Naive thymus-derived CD4-positive, alpha-beta T cell (primary cell): ENCODE measurements at regions not wholly inside any gene's neighbourhood (a gene's known extent, or its start where the extent isn't known, plus 50 kb on each side); places are given as distances from the start of the nearest gene placed in this dataset.
"Not testable (repeated sequence)": the region's sequence is repeated elsewhere in the genome, so short reads cannot be mapped to it uniquely, and the experiment has no call there.

ENCODE experiments used
- ATAC-seq: fragments of 150-1000 bp; cut with Tn5 transposase; 2 replicates; pipeline ENCODE4 v1.10.0; 2021; ENCODE audit warnings: mild to moderate bottlenecking, moderate library complexity
- CTCF ChIA-PET: fragments of 350-600 bp; sonication (Branson Sonifier 250); formaldehyde crosslinking; loops from one replicate; lab custom pipeline; 2021; ENCODE audit warnings: antibody characterized with exemption; lab: Charles Lee
- POLR2A ChIA-PET: fragments of 350-600 bp; sonication (Branson Sonifier 250); formaldehyde crosslinking; loops from one replicate; lab custom pipeline; 2021; ENCODE audit warnings: antibody characterized with exemption, inconsistent platforms; lab: Charles Lee
- DNase-seq, 9 donors: peaks; one replicate each; pipeline versions ENCODE4 v3.0.0 to v3.0.0-alpha.2; 2020 to 2022; ENCODE audit warnings: mixed read lengths in 1 of 9
- H3K27ac ChIP-seq: one replicate; pipeline ENCODE4 v1.7.0; 2013; ENCODE audit warnings: mild to moderate bottlenecking, low read depth, low read length, moderate library complexity
- H3K27me3 ChIP-seq, 2 donors: one replicate each; pipeline ENCODE4 v1.7.0; 2013; ENCODE audit warnings: low read length in 2 of 2, mild to moderate bottlenecking in 2 of 2, moderate library complexity in 2 of 2; ENCODE audit not compliant: control insufficient read depth in 2 of 2, insufficient read depth in 2 of 2
- H3K36me3 ChIP-seq, 3 experiments: 1 replicate in 2 of 3; 2 replicates in 1 of 3; pipeline ENCODE4 v1.7.0; 2013; ENCODE audit warnings: low read length in 3 of 3, mild to moderate bottlenecking in 3 of 3, moderate library complexity in 1 of 3; ENCODE audit not compliant: insufficient read depth in 3 of 3, control insufficient read depth in 2 of 3
- H3K4me1 ChIP-seq, 2 donors: one replicate each; pipeline ENCODE4 v1.7.0; 2013; ENCODE audit warnings: low read length in 2 of 2, mild to moderate bottlenecking in 2 of 2, moderate library complexity in 1 of 2; ENCODE audit not compliant: control insufficient read depth in 2 of 2, insufficient read depth in 2 of 2
- H3K4me3 ChIP-seq: 2 replicates; pipeline ENCODE4 v1.7.0; 2013; ENCODE audit warnings: mild to moderate bottlenecking, low read length
- H3K9me3 ChIP-seq, 3 experiments: 1 replicate in 2 of 3; 2 replicates in 1 of 3; pipeline ENCODE4 v1.7.0; 2013; ENCODE audit warnings: low read length in 3 of 3; ENCODE audit not compliant: control insufficient read depth in 2 of 3
- H3K27ac Mint-ChIP-seq, 9 donors: one replicate each; pipeline ENCODE4 v1.8.0; 2020 to 2022; ENCODE audit warnings: mixed read lengths in 9 of 9, mild to moderate bottlenecking in 8 of 9, moderate library complexity in 5 of 9, inconsistent platforms in 2 of 9
- H3K27me3 Mint-ChIP-seq, 5 donors: one replicate each; pipeline ENCODE4 v1.8.0; 2021 to 2022; ENCODE audit warnings: mixed read lengths in 5 of 5, mild to moderate bottlenecking in 1 of 5
- H3K36me3 Mint-ChIP-seq, 5 donors: one replicate each; pipeline ENCODE4 v1.8.0; 2020 to 2022; ENCODE audit warnings: mixed read lengths in 5 of 5, mild to moderate bottlenecking in 3 of 5, inconsistent platforms in 1 of 5
- H3K4me1 Mint-ChIP-seq, 7 donors: one replicate each; pipeline ENCODE4 v1.8.0; 2020 to 2022; ENCODE audit warnings: mixed read lengths in 7 of 7, mild to moderate bottlenecking in 3 of 7, inconsistent platforms in 1 of 7
- H3K4me3 Mint-ChIP-seq, 10 donors: one replicate each; pipeline ENCODE4 v1.8.0; 2020 to 2022; ENCODE audit warnings: mild to moderate bottlenecking in 10 of 10, mixed read lengths in 10 of 10, moderate library complexity in 6 of 10, inconsistent platforms in 2 of 10
- H3K9me3 Mint-ChIP-seq, 11 donors: one replicate each; pipeline ENCODE4 v1.8.0; 2020 to 2022; ENCODE audit warnings: mixed read lengths in 11 of 11, mild to moderate bottlenecking in 4 of 11, inconsistent platforms in 1 of 11, moderate library complexity in 1 of 11
- intact Hi-C, 2 donors: fragments of 100-400 bp; cut with micrococcal nuclease; formaldehyde crosslinking; loops; one replicate each; pipeline ENCODE4 v1.15.1; 2023

DNA sequence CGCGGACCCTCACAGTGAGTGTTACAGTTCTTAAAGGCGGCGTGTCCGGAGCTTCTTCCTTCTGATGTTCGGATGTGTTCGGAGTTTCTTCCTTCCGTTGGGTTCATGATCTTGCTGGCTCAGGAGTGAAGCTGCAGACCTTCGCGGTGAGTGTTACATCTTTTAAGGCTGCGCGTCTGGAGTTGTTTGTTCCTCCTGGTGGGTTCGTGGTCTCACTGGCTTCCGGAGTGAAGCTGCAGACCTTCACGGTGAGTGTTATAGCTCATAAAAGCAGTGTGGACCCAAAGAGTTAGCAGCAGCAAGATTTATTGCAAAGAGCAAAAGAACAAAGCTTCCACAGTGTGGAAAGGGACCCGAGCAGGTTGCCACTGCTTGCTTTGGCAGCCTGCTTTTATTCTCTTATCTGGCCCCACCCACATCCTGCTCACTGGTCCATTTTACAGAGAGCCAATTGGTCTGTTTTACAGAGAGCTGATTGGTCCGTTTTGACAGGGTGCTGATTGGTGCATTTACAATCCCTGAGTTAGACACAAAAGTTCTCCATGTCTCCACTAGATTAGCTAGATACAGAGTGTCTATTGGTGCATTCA, 168.3 kb upstream of the ARSJ start:
- H3K4me1 ChIP-seq, H3K36me3 ChIP-seq, H3K4me3 ChIP-seq, intact Hi-C loops, H3K36me3 Mint-ChIP-seq, H3K9me3 Mint-ChIP-seq, ATAC-seq, H3K27me3 ChIP-seq, H3K27ac ChIP-seq, H3K9me3 ChIP-seq, CTCF ChIA-PET, POLR2A ChIA-PET: not testable (repeated sequence)
- peaks cover 0 to 16% (median 12%) of the 10 kb centered on the region in 7 donors for H3K4me1 Mint-ChIP-seq
- peak in 7 of 9 donors; percentile 7 to 35 (median 31) for DNase-seq
- peaks cover 0 to 23% (median 8%) of the 10 kb centered on the region in 5 donors for H3K27me3 Mint-ChIP-seq
- H3K4me3 Mint-ChIP-seq, result peak overlapping the region; percentile 69 to 91 (median 86)
- H3K27ac Mint-ChIP-seq, result peak overlapping the region in 8 of 9 donors; percentile 27 to 94 (median 72)

DNA sequence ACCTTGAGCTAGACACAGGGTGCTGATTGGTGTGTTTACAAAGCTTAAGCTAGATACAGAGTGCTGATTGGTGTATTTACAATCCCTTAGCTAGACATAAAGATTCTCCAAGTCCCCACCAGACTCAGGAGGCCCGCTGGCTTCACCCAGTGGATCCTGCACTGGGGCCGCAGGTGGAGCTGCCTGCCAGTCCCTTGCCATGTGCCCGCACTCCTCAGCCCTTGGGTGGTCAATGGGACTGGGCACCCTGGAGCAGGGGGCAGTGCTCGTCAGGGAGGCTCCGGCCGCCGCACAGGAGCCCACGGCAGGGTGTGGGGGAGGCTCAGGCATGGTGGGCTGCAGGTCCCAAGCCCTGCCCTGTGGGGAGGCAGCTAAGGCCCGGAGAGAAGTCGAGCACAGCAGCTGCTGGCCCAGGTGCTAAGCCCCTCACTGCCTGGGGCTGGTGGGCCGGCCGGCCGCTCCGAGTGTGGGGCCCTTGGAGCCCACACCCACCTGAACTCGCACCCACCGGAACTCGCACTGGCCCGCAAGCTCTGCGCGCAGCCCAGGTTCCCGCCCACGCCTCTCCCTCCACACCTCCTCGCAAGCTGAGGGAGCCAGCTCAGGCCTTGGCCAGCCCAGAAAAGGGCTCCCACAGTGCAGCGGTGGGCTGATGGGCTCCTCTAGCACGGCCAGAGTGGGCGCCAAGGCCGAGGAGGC, 169.1 kb upstream of the ARSJ start:
- peaks cover 0 to 17% (median 8%) of the 10 kb centered on the region in 5 donors for H3K27me3 Mint-ChIP-seq
- intact Hi-C loops, H3K4me3 Mint-ChIP-seq: not testable (repeated sequence)

DNA sequence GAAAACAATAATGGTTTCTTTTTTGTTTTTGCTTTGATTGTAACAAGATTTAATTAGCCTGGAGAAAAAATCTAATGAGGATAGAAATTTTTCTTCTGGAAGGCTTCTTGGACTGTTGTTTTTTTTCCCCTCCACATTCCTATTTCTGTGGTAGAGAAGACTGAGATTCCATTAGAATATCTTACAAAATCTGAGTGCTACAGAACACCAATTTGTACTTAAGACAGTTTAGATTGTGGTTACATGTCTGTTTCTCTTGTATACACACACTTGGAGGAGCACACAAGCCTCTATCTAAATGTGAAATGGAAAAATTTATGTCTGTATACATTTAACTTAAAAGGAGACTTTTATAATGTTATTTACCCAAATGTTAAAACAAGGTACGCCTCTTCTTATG, 176.9 kb upstream of the ARSJ start:
- peaks cover 0 to 2% (median 0%) of the 10 kb centered on the region in 11 donors for H3K9me3 Mint-ChIP-seq
- Histone ChIP-seq H3K27me3 (no peaks in the 10 kb centered on the region), H3K9me3 (no peaks in the 10 kb centered on the region), H3K27ac (no peak overlapping the region), H3K36me3 (no peaks in the 10 kb centered on the region), H3K4me1 (no peaks in the 10 kb centered on the region), H3K4me3 (no peak overlapping the region)
- no peak overlapping the region for H3K27ac Mint-ChIP-seq
- no peak overlapping the region for H3K4me3 Mint-ChIP-seq
- no peaks in the 10 kb centered on the region for H3K4me1 Mint-ChIP-seq
- H3K27me3 Mint-ChIP-seq, result peaks cover 0 to 6% (median 0%) of the 10 kb centered on the region in 5 donors
- H3K36me3 Mint-ChIP-seq, result no peaks in the 10 kb centered on the region
- no peak for ATAC-seq
- no peak for DNase-seq
- ChIA-PET POLR2A (no interaction called here), CTCF (no interaction called here)
- intact Hi-C loops, result no loop called here

More for the DNA sequence above, 169.1 kb upstream of the ARSJ start:
- POLR2A ChIA-PET, ATAC-seq, H3K9me3 ChIP-seq, H3K27ac Mint-ChIP-seq, H3K4me1 ChIP-seq, H3K36me3 ChIP-seq, H3K27ac ChIP-seq, H3K4me3 ChIP-seq, H3K36me3 Mint-ChIP-seq, H3K9me3 Mint-ChIP-seq, CTCF ChIA-PET, H3K27me3 ChIP-seq: not testable (repeated sequence)
- peaks cover 0 to 16% (median 12%) of the 10 kb centered on the region in 7 donors for H3K4me1 Mint-ChIP-seq
- DNase-seq, result peak in 1 of 9 donors; percentile 10

DNA sequence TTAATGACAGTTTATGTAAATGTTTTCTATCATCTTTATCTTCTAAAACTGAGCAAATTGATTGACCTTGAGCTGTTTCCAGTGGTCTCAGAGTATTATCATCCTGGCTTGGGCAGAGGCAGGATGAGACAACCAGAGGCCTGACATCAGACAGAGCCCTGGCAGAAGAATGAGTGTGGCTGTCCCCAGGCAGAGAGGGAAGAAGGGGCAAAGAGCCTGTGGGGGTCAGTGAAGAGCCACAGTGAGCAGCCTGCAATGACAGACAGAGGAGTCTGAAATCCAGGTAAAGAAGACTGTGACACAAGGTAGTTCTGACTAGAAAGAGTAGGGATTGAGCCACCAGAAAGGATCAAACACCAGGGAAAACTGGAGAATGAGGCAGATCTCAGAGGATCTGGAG, 182.4 kb upstream of the ARSJ start:
- Mint-ChIP-seq H3K9me3 (peaks cover 0 to 7% (median 0%) of the 10 kb centered on the region in 11 donors), H3K4me1 (no peaks in the 10 kb centered on the region), H3K27me3 (peaks cover 0 to 6% (median 0%) of the 10 kb centered on the region in 5 donors), H3K4me3 (no peak overlapping the region), H3K36me3 (no peaks in the 10 kb centered on the region), H3K27ac (no peak overlapping the region)
- H3K27ac ChIP-seq, result no peak overlapping the region
- no peak for DNase-seq
- POLR2A ChIA-PET, result no interaction called here
- H3K36me3 ChIP-seq, result no peaks in the 10 kb centered on the region
- CTCF ChIA-PET, result no interaction called here
- no peaks in the 10 kb centered on the region for H3K27me3 ChIP-seq
- no peaks in the 10 kb centered on the region for H3K4me1 ChIP-seq
- ATAC-seq, result no peak
- no peak overlapping the region for H3K4me3 ChIP-seq
- H3K9me3 ChIP-seq, result no peaks in the 10 kb centered on the region
- intact Hi-C loops, result no loop called here

DNA sequence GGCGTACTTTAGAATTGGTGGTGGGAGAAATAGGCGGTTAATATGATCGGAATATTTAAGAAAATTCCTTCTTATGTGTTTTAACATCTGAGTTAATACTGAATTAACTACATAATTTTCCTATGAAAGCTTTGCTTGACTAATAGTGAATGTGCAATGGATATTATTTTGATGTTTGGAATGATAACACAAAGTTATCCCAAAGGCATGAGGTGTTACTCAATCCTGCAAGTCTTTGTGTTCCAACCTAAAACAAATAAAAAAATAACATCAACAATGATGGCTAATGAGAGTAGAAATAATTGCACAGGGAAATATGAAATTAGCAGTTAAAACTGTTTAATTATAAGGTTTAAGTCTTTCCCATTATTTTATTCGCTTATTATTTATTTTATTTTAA, 183.6 kb upstream of the ARSJ start:
- DNase-seq (no peak), ATAC-seq (no peak)
- Mint-ChIP-seq H3K27ac (no peak overlapping the region), H3K36me3 (no peaks in the 10 kb centered on the region), H3K4me1 (no peaks in the 10 kb centered on the region), H3K4me3 (no peak overlapping the region), H3K27me3 (peaks cover 0 to 6% (median 0%) of the 10 kb centered on the region in 5 donors), H3K9me3 (peaks cover 0 to 7% (median 0%) of the 10 kb centered on the region in 11 donors)
- Histone ChIP-seq H3K27me3 (no peaks in the 10 kb centered on the region), H3K27ac (no peak overlapping the region), H3K36me3 (no peaks in the 10 kb centered on the region), H3K4me3 (no peak overlapping the region), H3K4me1 (no peaks in the 10 kb centered on the region), H3K9me3 (no peaks in the 10 kb centered on the region)
- ChIA-PET POLR2A (no interaction called here), CTCF (no interaction called here)
- intact Hi-C loops, result no loop called here

DNA sequence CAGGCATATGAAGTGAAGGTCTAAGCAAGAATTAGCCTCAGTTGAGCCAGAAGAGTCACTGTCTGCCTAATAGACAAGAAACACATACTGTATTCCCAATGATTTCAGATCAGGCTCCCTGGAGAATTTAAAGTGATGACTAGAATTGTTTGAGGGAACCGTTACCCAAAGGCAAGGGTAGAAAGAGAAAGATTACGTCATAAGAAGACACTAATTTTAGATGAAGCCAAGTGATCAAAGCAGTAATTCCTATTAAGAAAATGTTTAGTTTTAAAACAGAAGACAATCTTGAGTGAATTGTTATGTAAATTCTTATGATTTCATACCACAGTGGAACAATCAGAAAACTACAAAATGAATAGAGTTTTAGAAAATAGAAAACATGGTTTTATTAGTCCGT, 194.5 kb upstream of the ARSJ start:
- ChIA-PET CTCF (no interaction called here), POLR2A (no interaction called here)
- Mint-ChIP-seq H3K36me3 (peaks cover 0 to 6% (median 0%) of the 10 kb centered on the region in 5 donors), H3K4me3 (no peak overlapping the region), H3K4me1 (no peaks in the 10 kb centered on the region), H3K27ac (no peak overlapping the region), H3K27me3 (peaks cover 0 to 10% (median 8%) of the 10 kb centered on the region in 5 donors), H3K9me3 (peaks cover 0 to 5% (median 0%) of the 10 kb centered on the region in 11 donors)
- no peak for ATAC-seq
- Histone ChIP-seq H3K9me3 (no peaks in the 10 kb centered on the region), H3K36me3 (no peaks in the 10 kb centered on the region), H3K4me1 (no peaks in the 10 kb centered on the region), H3K27ac (no peak overlapping the region), H3K4me3 (no peak overlapping the region), H3K27me3 (no peaks in the 10 kb centered on the region)
- DNase-seq, result no peak
- intact Hi-C loops, result no loop called here

DNA sequence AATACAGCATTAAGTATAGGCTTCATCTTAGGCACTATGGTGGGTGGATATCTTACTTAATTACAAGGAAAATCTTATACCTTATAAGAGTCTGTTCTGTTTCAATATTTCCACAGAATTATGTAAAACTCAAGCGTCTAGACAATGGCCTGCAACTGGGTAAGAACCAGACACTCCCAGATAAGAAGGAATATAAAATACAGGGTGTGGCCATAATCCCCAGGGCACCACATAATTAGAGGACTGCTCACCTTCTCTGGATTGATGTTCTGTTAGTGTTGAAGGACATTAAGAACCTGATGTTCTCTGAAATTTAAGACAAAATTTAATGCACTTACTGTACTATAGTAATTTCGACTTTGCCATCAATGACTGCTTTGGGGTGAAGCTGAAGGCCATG, 198.2 kb upstream of the ARSJ start:
- Mint-ChIP-seq H3K9me3 (peaks cover 0 to 10% (median 6%) of the 10 kb centered on the region in 11 donors), H3K4me1 (no peaks in the 10 kb centered on the region), H3K4me3 (no peak overlapping the region), H3K27ac (no peak overlapping the region), H3K27me3 (peaks cover 0 to 12% (median 2%) of the 10 kb centered on the region in 5 donors), H3K36me3 (peaks cover 0 to 10% (median 0%) of the 10 kb centered on the region in 5 donors)
- Histone ChIP-seq H3K36me3 (no peaks in the 10 kb centered on the region), H3K4me3 (no peak overlapping the region), H3K27ac (no peak overlapping the region), H3K4me1 (no peaks in the 10 kb centered on the region), H3K27me3 (no peaks in the 10 kb centered on the region), H3K9me3 (no peaks in the 10 kb centered on the region)
- DNase-seq, result no peak
- intact Hi-C loops, result no loop called here
- POLR2A ChIA-PET, result no interaction called here
- no peak for ATAC-seq
- CTCF ChIA-PET, result no interaction called here
